ENCODE measurements at regions not wholly inside any gene's neighbourhood (a gene's known extent, or its start where the extent isn't known, plus 50 kb on each side); places are given as distances from the start of the nearest gene placed in this dataset.

DNA sequence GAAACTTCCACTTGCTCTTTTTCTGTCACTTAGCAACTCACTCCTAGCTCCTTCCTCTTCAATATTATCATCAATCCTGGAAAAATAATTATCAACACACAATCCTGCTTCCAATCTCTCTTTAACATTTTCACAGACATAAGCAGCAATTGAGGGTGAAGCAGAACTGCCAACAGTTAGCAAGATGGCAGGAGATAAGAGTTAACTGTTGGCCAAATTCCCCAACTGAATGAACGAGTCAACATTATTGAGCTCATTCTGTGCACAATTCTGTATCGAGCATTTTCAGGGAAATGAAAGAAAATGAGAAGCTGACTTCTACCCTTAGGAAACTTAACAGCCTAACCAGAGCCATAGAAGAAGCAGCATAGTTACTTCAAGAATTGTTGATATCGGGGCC is 152.0 kb downstream of the KCNA5 start:
- H3K27me3 ChIP-seq (replicated peaks; ENCODE audit: insufficient read depth), result no peaks in the 10 kb centered on the region
- no peaks in the 10 kb centered on the region for H3K36me3 ChIP-seq
- intact Hi-C loops (cut with DNase I), result no loop called here
- no peaks in the 10 kb centered on the region for H3K9me3 ChIP-seq
- TF ChIP-seq POLR2AphosphoS5 (IDR thresholded peaks at IDR 0.05) (no peak), POLR2A (IDR thresholded peaks at IDR 0.05) (no peak)
- TF ChIP-seq, protein P1, sequence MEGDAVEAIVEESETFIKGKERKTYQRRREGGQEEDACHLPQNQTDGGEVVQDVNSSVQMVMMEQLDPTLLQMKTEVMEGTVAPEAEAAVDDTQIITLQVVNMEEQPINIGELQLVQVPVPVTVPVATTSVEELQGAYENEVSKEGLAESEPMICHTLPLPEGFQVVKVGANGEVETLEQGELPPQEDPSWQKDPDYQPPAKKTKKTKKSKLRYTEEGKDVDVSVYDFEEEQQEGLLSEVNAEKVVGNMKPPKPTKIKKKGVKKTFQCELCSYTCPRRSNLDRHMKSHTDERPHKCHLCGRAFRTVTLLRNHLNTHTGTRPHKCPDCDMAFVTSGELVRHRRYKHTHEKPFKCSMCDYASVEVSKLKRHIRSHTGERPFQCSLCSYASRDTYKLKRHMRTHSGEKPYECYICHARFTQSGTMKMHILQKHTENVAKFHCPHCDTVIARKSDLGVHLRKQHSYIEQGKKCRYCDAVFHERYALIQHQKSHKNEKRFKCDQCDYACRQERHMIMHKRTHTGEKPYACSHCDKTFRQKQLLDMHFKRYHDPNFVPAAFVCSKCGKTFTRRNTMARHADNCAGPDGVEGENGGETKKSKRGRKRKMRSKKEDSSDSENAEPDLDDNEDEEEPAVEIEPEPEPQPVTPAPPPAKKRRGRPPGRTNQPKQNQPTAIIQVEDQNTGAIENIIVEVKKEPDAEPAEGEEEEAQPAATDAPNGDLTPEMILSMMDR (IDR thresholded peaks at IDR 0.05), result no peak
- no peaks in the 10 kb centered on the region for H3K4me1 ChIP-seq (replicated peaks)
- no peak overlapping the region for H3K27ac ChIP-seq
- no peak for DNase-seq (ENCODE audit: low spot score)
- WGBS, result 42% methylated on average over 3 of the region's 3 CpGs
- no peak overlapping the region for H3K4me3 ChIP-seq

DNA sequence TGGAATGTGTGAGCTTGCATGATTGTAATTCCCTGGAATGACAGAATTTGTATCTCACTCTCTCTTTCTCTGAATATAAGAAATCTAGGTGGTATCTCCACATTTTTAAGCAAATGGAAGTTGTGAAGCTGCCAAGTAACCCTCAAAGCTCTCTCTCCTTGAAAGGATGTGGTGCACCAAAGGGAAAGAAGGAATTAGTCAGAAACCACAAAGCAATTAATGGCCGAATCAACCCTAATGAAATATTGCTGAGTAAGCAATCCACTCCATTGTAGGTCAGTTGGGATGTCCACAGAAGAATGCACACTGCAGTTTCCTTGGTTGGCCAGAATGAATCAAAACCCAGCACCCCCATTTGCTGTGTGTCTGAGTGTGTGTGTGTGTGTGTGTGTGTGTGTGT is 153.5 kb downstream of the KCNA5 start:
- H3K4me1 ChIP-seq (replicated peaks), result no peaks in the 10 kb centered on the region
- H3K36me3 ChIP-seq, result no peaks in the 10 kb centered on the region
- H3K9me3 ChIP-seq, result no peaks in the 10 kb centered on the region
- no peak overlapping the region for H3K27ac ChIP-seq
- intact Hi-C loops (cut with DNase I), result no loop called here
- no peak for DNase-seq (ENCODE audit: low spot score)
- no peak overlapping the region for H3K4me3 ChIP-seq
- H3K27me3 ChIP-seq (replicated peaks; ENCODE audit: insufficient read depth), result no peaks in the 10 kb centered on the region
- WGBS, result 65% methylated on average over 1 of the region's 1 CpG
- TF ChIP-seq POLR2A (IDR thresholded peaks at IDR 0.05), result no peak
- no peak for TF ChIP-seq POLR2AphosphoS5 (IDR thresholded peaks at IDR 0.05)

DNA sequence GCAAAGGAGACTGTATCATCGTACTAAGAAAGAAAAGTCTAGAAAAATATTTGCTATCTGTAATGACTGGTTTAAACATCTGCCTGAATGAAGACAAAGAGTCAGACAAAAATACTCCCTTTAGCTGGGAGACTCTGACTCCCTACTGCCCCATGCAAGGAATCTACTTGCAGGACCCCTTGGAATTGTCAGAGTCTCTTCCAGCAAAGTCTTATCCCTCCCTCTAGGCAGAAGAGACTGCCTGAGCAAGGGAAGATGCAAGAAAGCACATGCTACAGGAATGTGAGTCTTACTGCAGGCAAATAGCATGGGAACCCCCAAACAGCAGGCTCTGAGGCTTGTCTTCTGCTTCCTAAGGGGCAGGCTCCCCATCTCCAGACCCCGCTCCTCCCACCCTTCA is 154.0 kb downstream of the KCNA5 start:
- no peaks in the 10 kb centered on the region for H3K36me3 ChIP-seq
- H3K27ac ChIP-seq, result no peak overlapping the region
- H3K9me3 ChIP-seq, result no peaks in the 10 kb centered on the region
- no peak overlapping the region for H3K4me3 ChIP-seq
- no peak for TF ChIP-seq POLR2AphosphoS5 (IDR thresholded peaks at IDR 0.05)
- TF ChIP-seq, protein P1 (IDR thresholded peaks at IDR 0.05), result no peak
- no peak for TF ChIP-seq POLR2A (IDR thresholded peaks at IDR 0.05)
- no peak for DNase-seq (ENCODE audit: low spot score)
- intact Hi-C loops (cut with DNase I), result no loop called here
- H3K27me3 ChIP-seq (replicated peaks; ENCODE audit: insufficient read depth), result no peaks in the 10 kb centered on the region
- WGBS, result 69% methylated on average over 2 of the region's 2 CpGs
- H3K4me1 ChIP-seq (replicated peaks), result no peaks in the 10 kb centered on the region

DNA sequence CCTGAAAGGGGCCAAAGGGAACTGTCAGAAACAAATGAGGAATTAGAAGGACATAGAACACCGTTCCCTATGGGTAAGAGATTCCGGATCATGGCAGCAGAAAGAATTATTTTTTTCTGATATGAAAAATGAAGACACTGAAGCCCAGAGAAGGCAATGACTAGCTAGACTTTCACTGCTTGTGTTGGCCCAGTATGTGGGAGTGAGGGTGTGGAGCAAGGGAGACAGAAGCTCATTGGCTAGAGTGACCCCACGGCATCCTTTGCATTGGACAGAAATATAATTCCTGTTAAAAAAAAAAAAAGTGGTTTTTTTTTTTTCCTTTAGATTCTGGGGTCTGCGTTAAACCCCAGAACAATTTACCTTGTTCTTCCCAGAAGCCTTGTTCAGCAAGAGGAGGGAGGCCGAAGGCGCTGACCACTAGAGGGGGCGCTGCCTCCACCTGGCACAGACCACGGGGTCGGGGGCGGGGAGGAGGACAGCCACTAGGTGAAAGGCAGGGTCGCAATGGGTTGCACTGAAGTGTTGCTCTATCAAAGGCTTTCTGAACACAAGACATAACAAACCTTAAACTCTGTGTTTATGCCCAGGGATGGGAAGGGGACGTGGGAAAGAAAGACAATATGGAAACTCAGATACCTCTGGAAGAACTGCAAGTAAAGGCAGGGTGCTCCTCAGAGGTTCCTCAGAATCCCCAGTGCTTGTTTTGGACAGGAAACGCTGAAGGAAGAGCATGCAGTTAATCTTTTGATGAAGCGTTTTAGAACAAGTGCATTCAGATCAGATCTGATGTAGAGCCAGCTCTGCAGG is 156.8 kb downstream of the KCNA5 start:
- Histone ChIP-seq H3K4me1 (replicated peaks) (no peaks in the 10 kb centered on the region), H3K27ac (no peak overlapping the region), H3K27me3 (replicated peaks; ENCODE audit: insufficient read depth) (no peaks in the 10 kb centered on the region), H3K9me3 (no peaks in the 10 kb centered on the region), H3K36me3 (no peaks in the 10 kb centered on the region), H3K4me3 (no peak overlapping the region)
- peak; percentile 59 for DNase-seq (ENCODE audit: low spot score)
- WGBS, result 24% methylated on average over 14 of the region's 14 CpGs
- intact Hi-C loops (cut with DNase I), result loop anchor here (5.0 kb wide), 1 partner anchor 242 kb away; no protein-coding TSS in a partner anchor
- TF ChIP-seq, protein P1 (IDR thresholded peaks at IDR 0.05), result peak; percentile 29 to 76 (median 71)
- TF ChIP-seq POLR2A (IDR thresholded peaks at IDR 0.05) (no peak), POLR2AphosphoS5 (IDR thresholded peaks at IDR 0.05) (no peak)

DNA sequence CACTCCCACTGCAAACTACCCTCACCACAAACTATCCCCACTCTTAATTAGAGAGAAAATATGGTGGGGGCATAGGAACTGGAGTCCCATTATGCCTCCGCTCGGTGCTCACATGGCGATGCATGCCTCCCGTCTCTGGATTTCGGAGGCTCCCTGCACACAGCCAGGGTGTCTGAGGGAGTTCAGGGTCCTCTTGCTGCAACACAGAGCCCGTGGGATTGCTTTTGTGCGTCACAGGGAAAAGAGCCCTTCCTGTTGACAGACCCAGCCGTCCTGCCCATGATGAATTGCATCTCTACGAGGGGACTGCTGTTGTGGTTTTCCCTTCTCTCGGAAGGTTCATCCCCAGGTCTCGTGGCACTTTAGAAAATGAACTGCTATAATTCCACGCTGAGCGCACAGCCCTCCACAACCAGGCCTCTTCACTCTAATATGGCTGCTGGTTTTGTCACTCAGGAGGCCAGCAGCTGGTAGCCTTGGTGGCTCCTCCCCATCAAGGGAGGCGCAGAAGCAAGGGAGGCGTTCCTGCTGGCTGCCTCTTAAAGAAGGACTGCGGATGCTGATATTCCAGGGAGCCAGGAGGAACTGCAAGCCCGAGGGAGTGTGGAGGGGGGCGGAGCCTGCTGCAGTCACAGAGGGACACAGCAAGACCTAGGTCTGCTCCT is 158.0 kb downstream of the KCNA5 start:
- TF ChIP-seq POLR2A (IDR thresholded peaks at IDR 0.05) (no peak), POLR2AphosphoS5 (IDR thresholded peaks at IDR 0.05) (no peak)
- TF ChIP-seq, protein P1 (IDR thresholded peaks at IDR 0.05), result no peak
- DNase-seq (ENCODE audit: low spot score), result no peak
- Histone ChIP-seq H3K27ac (no peak overlapping the region), H3K9me3 (no peaks in the 10 kb centered on the region), H3K27me3 (replicated peaks; ENCODE audit: insufficient read depth) (no peaks in the 10 kb centered on the region), H3K4me1 (replicated peaks) (no peaks in the 10 kb centered on the region), H3K4me3 (no peak overlapping the region), H3K36me3 (no peaks in the 10 kb centered on the region)
- 79% methylated on average over 18 of the region's 18 CpGs for WGBS
- intact Hi-C loops (cut with DNase I), result loop anchor here (5.0 kb wide), 1 partner anchor 241 kb away; no protein-coding TSS in a partner anchor
